ENCODE measurements at regions not wholly inside any gene's neighbourhood (a gene's known extent, or its start where the extent isn't known, plus 50 kb on each side); places are given as distances from the start of the nearest gene placed in this dataset.

GRCh38 chr14:95444132-95445129, 72.0 kb downstream of the SYNE3 start:
- in situ Hi-C loops (cut with HindIII; ENCODE audit: low sequenced_read_pairs) = no loop called here

DNA sequence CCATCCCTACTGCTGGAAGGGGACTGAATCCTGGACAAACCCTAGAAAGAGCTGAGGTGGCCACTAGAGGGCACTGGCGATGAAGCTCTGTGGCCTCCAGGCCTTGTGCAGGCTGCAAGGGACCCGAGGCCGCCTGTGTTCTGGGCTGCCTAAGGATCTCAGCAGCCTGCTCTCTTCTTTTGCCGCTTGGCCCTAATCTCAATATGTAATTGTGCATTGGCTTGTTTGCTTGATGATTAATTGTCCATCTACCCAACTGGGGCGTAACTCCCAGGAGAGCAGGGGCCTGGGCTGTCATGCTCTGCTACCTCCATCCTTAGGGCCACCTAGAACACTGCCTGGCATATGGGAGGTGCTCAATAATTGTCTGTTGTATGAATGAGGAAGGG, 73.8 kb downstream of the SYNE3 start:
- in situ Hi-C loops (cut with HindIII; ENCODE audit: low sequenced_read_pairs) = no loop called here

DNA sequence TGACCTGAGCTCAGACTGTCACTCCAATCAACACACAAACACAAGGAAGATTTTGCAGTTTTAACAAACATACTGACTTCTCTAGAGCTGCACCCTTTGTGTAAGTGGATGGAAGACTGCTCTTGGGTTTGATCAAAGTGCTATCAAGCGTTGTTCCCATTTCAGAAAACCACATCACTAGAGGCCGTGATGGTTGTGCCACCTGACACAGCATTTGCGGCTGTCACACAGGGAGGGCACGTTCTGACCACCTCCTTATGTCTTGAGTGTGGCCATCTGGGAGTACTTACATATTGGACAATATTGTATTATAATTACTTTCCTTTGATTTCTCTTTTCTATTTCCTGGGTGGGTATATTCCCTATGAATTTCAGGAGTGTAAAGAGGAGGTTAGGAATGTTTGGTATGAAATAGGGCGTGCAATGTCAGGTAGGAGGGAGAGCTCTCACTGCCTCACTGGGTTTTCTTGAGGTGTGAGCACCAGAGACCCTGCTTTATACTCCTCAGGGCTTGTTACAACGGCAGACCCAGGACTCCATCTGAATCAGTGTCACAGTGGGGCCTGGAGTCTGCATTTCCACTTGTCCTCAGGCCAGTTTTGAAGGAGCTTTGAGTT, 74.3 kb downstream of the SYNE3 start:
- in situ Hi-C loops (cut with HindIII; ENCODE audit: low sequenced_read_pairs) = no loop called here

DNA sequence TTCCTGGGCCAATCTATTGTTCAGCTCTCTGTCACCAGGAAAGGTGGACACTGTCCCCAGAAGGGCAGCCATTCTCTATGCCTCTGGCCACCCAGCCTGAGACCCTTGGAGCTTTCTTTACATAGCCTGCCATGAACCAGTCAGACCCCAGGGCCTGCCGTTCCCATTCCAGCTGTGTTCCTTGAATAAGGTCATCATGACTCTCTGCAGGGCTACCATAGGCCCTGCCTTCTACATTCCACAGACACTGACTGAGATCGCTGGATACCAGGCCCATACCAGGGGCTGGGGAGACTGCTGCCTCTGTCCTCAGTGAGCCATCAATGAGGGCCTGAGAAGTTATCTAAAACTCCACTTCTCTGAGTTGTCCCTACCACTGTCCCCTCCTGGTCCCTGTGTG, 75.5 kb downstream of the SYNE3 start:
- in situ Hi-C loops (cut with HindIII; ENCODE audit: low sequenced_read_pairs) = no loop called here

- in situ Hi-C loops (cut with HindIII; ENCODE audit: low sequenced_read_pairs) = no loop called here
Measured at GRCh38 chr14:95440496-95440895, 76.0 kb downstream of the SYNE3 start.

DNA sequence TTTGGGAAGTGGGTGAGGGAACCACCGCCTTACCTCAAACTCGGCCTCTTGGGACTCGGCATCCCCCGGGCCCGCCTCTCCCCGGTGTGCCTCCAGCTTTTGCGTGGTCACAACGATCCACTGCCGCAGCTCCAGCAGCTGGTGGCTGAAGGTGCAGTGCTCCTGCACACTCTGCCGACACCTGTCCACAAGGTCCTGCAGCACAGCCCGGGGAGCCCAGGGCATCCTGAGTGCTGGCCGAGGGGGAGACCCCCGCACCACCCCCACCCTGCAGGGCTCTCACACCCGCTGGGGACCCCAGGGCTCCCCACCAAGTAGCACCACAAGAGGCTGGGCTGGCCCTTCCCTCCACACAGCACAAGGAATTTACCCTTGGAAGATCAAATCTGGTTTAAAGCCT, 76.6 kb downstream of the SYNE3 start:
- in situ Hi-C loops (cut with HindIII; ENCODE audit: low sequenced_read_pairs) = no loop called here

- in situ Hi-C loops (cut with HindIII; ENCODE audit: low sequenced_read_pairs) = no loop called here
Measured at GRCh38 chr14:95437715-95438114, 78.7 kb downstream of the SYNE3 start.

GRCh38 chr14:95436354-95436753, 80.1 kb downstream of the SYNE3 start:
- in situ Hi-C loops (cut with HindIII; ENCODE audit: low sequenced_read_pairs) = no loop called here

GRCh38 chr14:95434121-95434520, 82.3 kb downstream of the SYNE3 start:
- in situ Hi-C loops (cut with HindIII; ENCODE audit: low sequenced_read_pairs) = no loop called here

DNA sequence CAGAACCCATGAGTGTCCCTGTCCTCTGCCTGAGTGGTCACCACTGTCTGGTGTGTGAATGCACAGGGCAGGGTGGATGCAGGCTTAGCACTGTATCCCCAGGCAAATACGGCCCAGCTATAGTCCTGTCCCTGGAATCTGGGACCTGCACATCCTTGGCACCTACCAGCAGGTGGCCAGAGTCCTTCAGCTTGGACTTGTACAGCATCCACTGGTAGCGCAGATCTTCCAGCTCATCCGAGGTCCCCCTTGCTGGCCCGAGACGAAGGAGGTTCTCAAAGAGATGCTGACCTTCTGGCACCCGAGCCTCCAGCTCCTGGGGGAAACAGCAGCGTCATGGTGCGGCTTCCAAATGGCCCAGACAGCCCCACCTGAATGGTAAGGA, 83.4 kb downstream of the SYNE3 start:
- in situ Hi-C loops (cut with HindIII; ENCODE audit: low sequenced_read_pairs) = no loop called here

DNA sequence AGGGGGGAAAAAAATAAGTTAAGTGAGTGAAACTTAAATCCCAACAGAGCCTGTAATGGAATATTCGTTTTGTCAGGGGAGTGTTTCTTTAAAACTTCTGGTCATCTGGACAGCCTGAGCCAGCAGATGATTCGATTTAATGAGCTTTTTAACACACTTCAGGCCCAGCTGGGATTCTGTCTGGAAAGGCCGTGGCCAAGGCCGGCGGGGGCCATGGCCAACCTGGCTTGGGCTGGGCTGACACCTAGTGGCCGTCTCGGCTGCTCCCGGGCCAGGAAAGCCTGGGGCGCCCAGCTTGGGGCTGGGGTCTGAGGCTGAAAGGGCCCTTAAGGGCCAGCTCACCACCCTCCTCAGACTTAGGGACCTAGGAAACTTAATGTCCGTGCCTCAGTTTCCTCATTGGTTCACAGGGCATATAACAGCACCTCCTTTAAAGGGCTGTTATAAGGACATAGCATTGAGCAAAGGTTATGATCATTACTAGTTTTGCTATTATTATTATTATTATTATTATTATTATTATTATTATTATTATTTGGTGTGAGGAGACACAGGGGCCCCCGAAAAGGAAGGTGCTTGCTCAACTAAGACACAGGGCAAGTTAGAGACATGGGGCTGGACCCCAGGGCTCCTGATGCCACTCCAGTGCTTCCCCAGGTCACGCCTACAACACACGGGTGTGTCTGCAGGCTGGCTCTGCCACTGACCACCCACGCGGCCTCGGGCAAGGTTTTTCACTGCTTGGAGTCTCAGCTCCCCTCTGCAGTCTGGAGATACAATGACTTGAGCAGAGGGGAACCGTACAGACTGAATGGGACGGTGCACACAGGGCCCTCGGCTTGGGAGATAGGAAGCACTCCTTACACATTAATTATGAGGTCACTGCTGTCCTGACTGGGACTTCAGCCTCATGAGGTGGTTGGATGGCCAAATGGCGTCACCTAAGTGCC, 84.0 kb downstream of the SYNE3 start:
- in situ Hi-C loops (cut with HindIII; ENCODE audit: low sequenced_read_pairs) = no loop called here

GRCh38 chr14:95431199-95432143, 85.0 kb downstream of the SYNE3 start:
- in situ Hi-C loops (cut with HindIII; ENCODE audit: low sequenced_read_pairs) = no loop called here

GRCh38 chr14:95428557-95428956, 87.9 kb downstream of the SYNE3 start:
- in situ Hi-C loops (cut with HindIII; ENCODE audit: low sequenced_read_pairs) = no loop called here

GRCh38 chr14:95426116-95426475, 90.4 kb downstream of the SYNE3 start:
- in situ Hi-C loops (cut with HindIII; ENCODE audit: low sequenced_read_pairs) = no loop called here

GRCh38 chr14:95425369-95426115, 90.9 kb downstream of the SYNE3 start:
- in situ Hi-C loops (cut with HindIII; ENCODE audit: low sequenced_read_pairs) = no loop called here

GRCh38 chr14:95424529-95424928, 91.9 kb downstream of the SYNE3 start:
- in situ Hi-C loops (cut with HindIII; ENCODE audit: low sequenced_read_pairs) = no loop called here

DNA sequence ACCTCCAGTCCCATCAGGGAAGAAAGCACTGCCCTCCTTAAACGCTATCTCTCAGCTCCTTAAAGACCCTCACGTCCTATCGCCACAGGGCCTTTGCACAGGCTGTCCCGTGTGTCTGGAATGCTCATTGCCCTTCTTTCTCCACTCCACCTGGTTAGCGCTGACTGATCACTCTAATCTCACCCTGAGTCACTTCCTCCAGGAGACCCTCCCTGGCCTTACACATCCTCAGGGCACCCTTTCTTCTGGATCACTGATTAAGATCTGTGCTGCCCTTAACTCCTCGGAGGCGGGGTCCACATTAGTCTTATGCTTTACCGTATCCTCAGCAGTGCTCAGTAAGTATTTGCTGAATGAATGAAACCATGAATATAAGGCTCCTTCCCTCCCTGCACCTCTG, 94.7 kb downstream of the SYNE3 start:
- in situ Hi-C loops (cut with HindIII; ENCODE audit: low sequenced_read_pairs) = no loop called here

GRCh38 chr14:95420060-95420459, 96.4 kb downstream of the SYNE3 start:
- in situ Hi-C loops (cut with HindIII; ENCODE audit: low sequenced_read_pairs) = no loop called here

DNA sequence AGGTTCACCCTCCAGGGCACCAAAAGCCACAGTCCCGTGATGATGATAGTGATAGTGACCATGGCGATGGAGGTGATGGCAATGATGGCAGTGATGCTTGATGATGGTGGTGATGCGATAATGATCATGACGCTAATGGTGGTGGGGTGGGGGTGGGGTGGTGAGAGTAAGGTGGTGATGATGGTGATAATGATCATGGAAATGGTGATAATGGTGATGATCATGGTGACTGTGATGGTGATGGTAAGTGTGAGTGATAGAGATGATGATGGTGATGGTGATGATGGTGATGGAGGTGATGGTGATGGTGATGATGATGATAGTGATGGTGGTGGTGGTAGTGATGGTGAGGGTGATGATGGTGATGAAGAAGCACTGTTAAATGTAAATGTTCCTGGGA, 96.9 kb downstream of the SYNE3 start:
- in situ Hi-C loops (cut with HindIII; ENCODE audit: low sequenced_read_pairs) = no loop called here

Data from endothelial cell of hepatic sinusoid (primary cell).